Ishikawa (cell line): ENCODE measurements at regions not wholly inside any gene's neighbourhood (a gene's known extent, or its start where the extent isn't known, plus 50 kb on each side); places are given as distances from the start of the nearest gene placed in this dataset.

Source experiments
- CEBPB ChIP-seq: IDR thresholded peaks from 2 replicates; pipeline ENCODE4 v1.6.1; 2012
- EP300 ChIP-seq: IDR thresholded peaks from 2 replicates; pipeline ENCODE4 v1.6.1; 2012; ENCODE audit warnings: borderline replicate concordance
- FOXM1 ChIP-seq: IDR thresholded peaks from 2 replicates; pipeline ENCODE4 v1.6.1; 2012; ENCODE audit warnings: low read depth, borderline replicate concordance
- NFIC ChIP-seq: IDR thresholded peaks from 2 replicates; pipeline ENCODE4 v1.6.1; 2012
- RAD21 ChIP-seq: IDR thresholded peaks from 2 replicates; pipeline ENCODE4 v1.6.1; 2012; ENCODE audit warnings: low read depth
- TAF1 ChIP-seq: IDR thresholded peaks from 2 replicates; pipeline ENCODE4 v1.6.1; 2012; ENCODE audit warnings: low read depth, mild to moderate bottlenecking
- YY1 ChIP-seq: IDR thresholded peaks from 2 replicates; pipeline ENCODE4 v1.6.1; 2012; ENCODE audit warnings: low read depth
- ZBTB7A ChIP-seq: IDR thresholded peaks from 2 replicates; pipeline ENCODE4 v1.6.1; 2012; ENCODE audit warnings: low read depth
- TF ChIP-seq, protein P1 (sequence below): IDR thresholded peaks from 2 replicates; pipeline ENCODE4 v1.6.1; 2012

DNA sequence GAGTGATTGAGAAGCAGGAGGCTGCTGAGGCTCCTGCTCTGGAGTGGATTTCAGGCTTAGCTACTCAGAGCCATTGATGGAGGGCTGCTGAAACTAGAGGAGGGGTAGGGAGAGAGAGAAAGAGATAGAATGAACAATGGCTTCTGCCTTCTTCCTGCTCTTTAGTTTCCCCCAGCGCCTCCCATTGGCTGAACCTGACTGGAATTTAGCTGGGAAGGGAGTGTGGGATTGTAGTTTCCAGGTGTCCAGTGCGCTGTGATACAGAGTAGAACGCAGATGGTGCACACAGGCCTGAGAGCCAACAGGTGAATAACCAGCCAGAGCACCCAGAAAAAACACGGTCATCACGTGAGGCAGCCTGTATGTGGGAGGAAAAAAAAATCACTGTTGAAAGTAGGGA lies 140.1 kb downstream of the IL20RB start:
- TF ChIP-seq ZBTB7A, result no peak
- TF ChIP-seq, protein P1, sequence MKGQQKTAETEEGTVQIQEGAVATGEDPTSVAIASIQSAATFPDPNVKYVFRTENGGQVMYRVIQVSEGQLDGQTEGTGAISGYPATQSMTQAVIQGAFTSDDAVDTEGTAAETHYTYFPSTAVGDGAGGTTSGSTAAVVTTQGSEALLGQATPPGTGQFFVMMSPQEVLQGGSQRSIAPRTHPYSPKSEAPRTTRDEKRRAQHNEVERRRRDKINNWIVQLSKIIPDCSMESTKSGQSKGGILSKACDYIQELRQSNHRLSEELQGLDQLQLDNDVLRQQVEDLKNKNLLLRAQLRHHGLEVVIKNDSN, result no peak
- no peak for TF ChIP-seq NFIC
- no peak for TF ChIP-seq EP300
- no peak for TF ChIP-seq CEBPB
- TF ChIP-seq FOXM1, result no peak
- no peak for TF ChIP-seq TAF1
- no peak for TF ChIP-seq RAD21
- no peak for TF ChIP-seq YY1
